HCT116 (cell line): ENCODE measurements at regions not wholly inside any gene's neighbourhood (a gene's known extent, or its start where the extent isn't known, plus 50 kb on each side); places are given as distances from the start of the nearest gene placed in this dataset.

Experiments
- ATAC-seq: fragments of 200-7000 bp; cut with Tn5 transposase; 2 replicates; pipeline ENCODE4 v1.9.1; 2020; ENCODE audit warnings: mild to moderate bottlenecking, moderate library complexity
- BruUV-seq: library from RNA; stranded (reverse); fragments of 400-500 nt; replicated peaks from 2 replicates; lab custom pipeline; 2021; lab: Mats Ljungman, UMichigan
- CTCF ChIA-PET: fragments of 300-600 bp; sonication (Branson Sonifier 250); formaldehyde crosslinking; loops from one replicate; lab custom pipeline; 2021; ENCODE audit warnings: antibody characterized with exemption; lab: Charles Lee
- POLR2A ChIA-PET: fragments of 300-600, 350-600 bp; sonication (Branson Sonifier 250); formaldehyde crosslinking; loops from one replicate; lab custom pipeline; 2021; ENCODE audit warnings: antibody characterized with exemption; lab: Charles Lee
- RAD21 ChIA-PET, 2 experiments: fragments of 300-600 bp; sonication (Branson Sonifier 250); formaldehyde crosslinking; loops; one replicate each; lab custom pipeline; 2023; ENCODE audit warnings: low total read pairs in 2 of 2; ENCODE audit not compliant: uncharacterized antibody in 2 of 2, unreplicated experiment in 2 of 2, low non-redundant PET in 1 of 2; lab: Charles Lee
- DNase-seq: peaks from one replicate; pipeline ENCODE4 v3.0.0-alpha.2; 2010; ENCODE audit warnings: low read depth, low spot score
- H2AFZ ChIP-seq: fragments of 200-600 bp; shearing (Covaris generic), sonication (generic); 2 replicates; pipeline ENCODE4 v1.6.1; 2017; ENCODE audit warnings: low read depth, mixed run types, mixed read lengths, antibody characterized with exemption, low read length; ENCODE audit not compliant: poor library complexity, severe bottlenecking
- H3K27ac ChIP-seq: 2 replicates; pipeline ENCODE4 v1.5.1; 2012; ENCODE audit warnings: low read depth, low read length
- H3K27me3 ChIP-seq: fragments of 200-600 bp; sonication (generic); 2 replicates; pipeline ENCODE4 v1.6.1; 2016; ENCODE audit warnings: mixed run types, low read length, mixed read lengths; ENCODE audit not compliant: insufficient read depth
- H3K36me3 ChIP-seq, 2 experiments: fragments of 200-500 bp in 1 of 2; fragments of 200-600 bp in 1 of 2; sonication (Bioruptor generic) in 1 of 2; sonication (generic) in 1 of 2; 2 replicates each; pipeline versions ENCODE4 v1.5.1 to v1.6.1; 2014 to 2016; ENCODE audit warnings: low read length in 2 of 2, inconsistent platforms in 1 of 2, mixed read lengths in 1 of 2, mixed run types in 1 of 2; ENCODE audit not compliant: insufficient read depth in 2 of 2, control insufficient read depth in 1 of 2
- H3K4me1 ChIP-seq, 2 experiments: fragments of 200-600 bp in 1 of 2; sonication (generic) in 1 of 2; 2 replicates each; pipeline versions ENCODE4 v1.5.1 to v1.6.1; 2012 to 2017; ENCODE audit warnings: low read length in 2 of 2, inconsistent platforms in 1 of 2, mild to moderate bottlenecking in 1 of 2, mixed read lengths in 1 of 2, mixed run types in 1 of 2, moderate library complexity in 1 of 2; ENCODE audit not compliant: insufficient read depth in 2 of 2, control insufficient read depth in 1 of 2
- H3K4me2 ChIP-seq: fragments of 200-600 bp; sonication (generic); 2 replicates; pipeline ENCODE4 v1.6.1; 2017; ENCODE audit warnings: mixed run types, low read length, mixed read lengths
- H3K4me3 ChIP-seq, 2 experiments: fragments of 200-600 bp in 1 of 2; sonication (generic) in 1 of 2; replicated peaks in 1 of 2; 2 replicates each; pipeline ENCODE4 v1.5.1; 2011 to 2016; ENCODE audit warnings: low read length in 2 of 2, control low read depth in 1 of 2, low read depth in 1 of 2, mild to moderate bottlenecking in 1 of 2, mixed read lengths in 1 of 2, mixed run types in 1 of 2
- H3K79me2 ChIP-seq: fragments of 200-600 bp; sonication (generic); 2 replicates; pipeline ENCODE4 v1.6.1; 2017; ENCODE audit warnings: mild to moderate bottlenecking, mixed run types, low read length, moderate library complexity, mixed read lengths; ENCODE audit not compliant: insufficient read depth
- H3K9ac ChIP-seq: fragments of 200-600 bp; sonication (generic); 2 replicates; pipeline ENCODE4 v1.6.1; 2016; ENCODE audit warnings: low read length, mixed read lengths
- H3K9me2 ChIP-seq: fragments of 200-600 bp; sonication (generic), shearing (Covaris generic); 2 replicates; pipeline ENCODE4 v1.6.1; 2017; ENCODE audit warnings: mixed run types, mild to moderate bottlenecking, moderate library complexity; ENCODE audit not compliant: insufficient read depth
- H3K9me3 ChIP-seq, 2 experiments: fragments of 200-500 bp in 1 of 2; fragments of 200-600 bp in 1 of 2; sonication (Bioruptor generic) in 1 of 2; sonication (generic) in 1 of 2; 2 replicates each; pipeline ENCODE4 v1.6.1; 2014 to 2017; ENCODE audit warnings: low read length in 2 of 2, mixed read lengths in 2 of 2, inconsistent platforms in 1 of 2, low read depth in 1 of 2, mild to moderate bottlenecking in 1 of 2, mixed run types in 1 of 2, moderate library complexity in 1 of 2; ENCODE audit not compliant: control insufficient read depth in 1 of 2, insufficient read depth in 1 of 2
- H4K20me1 ChIP-seq: fragments of 200-600 bp; sonication (generic), shearing (Covaris generic); 2 replicates; pipeline ENCODE4 v1.6.1; 2017; ENCODE audit warnings: mixed run types, mild to moderate bottlenecking, moderate library complexity; ENCODE audit not compliant: insufficient read depth
- ATF3 ChIP-seq: IDR thresholded peaks from 2 replicates; pipeline ENCODE4 v1.6.1; 2012
- CEBPB ChIP-seq: IDR thresholded peaks from 2 replicates; pipeline ENCODE4 v1.6.1; 2012; ENCODE audit warnings: low read depth
- EGR1 ChIP-seq: IDR thresholded peaks from 2 replicates; pipeline ENCODE4 v1.6.1; 2012; ENCODE audit warnings: low read depth
- EZH2 ChIP-seq: fragments of 200-600 bp; sonication (generic); IDR thresholded peaks from 2 replicates; pipeline ENCODE4 v1.6.1; 2017; ENCODE audit warnings: antibody characterized with exemption, mixed run types
- FOSL1 ChIP-seq: IDR thresholded peaks from 2 replicates; pipeline ENCODE4 v1.6.1; 2012; ENCODE audit warnings: low read depth
- MAX ChIP-seq: IDR thresholded peaks from 2 replicates; pipeline ENCODE4 v1.6.1; 2012
- REST ChIP-seq: IDR thresholded peaks from 2 replicates; pipeline ENCODE4 v1.6.1; 2012; ENCODE audit warnings: low read depth
- SIN3A ChIP-seq: IDR thresholded peaks from 2 replicates; pipeline ENCODE4 v1.6.1; 2012; ENCODE audit warnings: low read depth
- TCF7L2 ChIP-seq: IDR thresholded peaks from 2 replicates; pipeline ENCODE4 v1.7.0; 2011; ENCODE audit warnings: borderline replicate concordance, inconsistent platforms; ENCODE audit not compliant: insufficient read depth, insufficient read length; ENCODE audit errors: extremely low read depth
- YY1 ChIP-seq: IDR thresholded peaks from 2 replicates; pipeline ENCODE4 v1.6.1; 2011; ENCODE audit warnings: low read length, low read depth, moderate library complexity, mild to moderate bottlenecking; ENCODE audit not compliant: insufficient replicate concordance; ENCODE audit errors: extremely low read depth
- ZFX ChIP-seq: fragments of 450-650 bp; IDR thresholded peaks from 2 replicates; pipeline ENCODE4 v1.6.1; 2017
- ZNF274 ChIP-seq: fragments of 200-500 bp; sonication (Bioruptor generic); IDR thresholded peaks from 2 replicates; pipeline ENCODE4 v1.6.1; 2014; ENCODE audit warnings: mild to moderate bottlenecking, low read depth, low read length, inconsistent platforms
- intact Hi-C: fragments of 100-400 bp; cut with micrococcal nuclease; formaldehyde crosslinking; loops from 2 replicates; pipeline ENCODE4 v1.10.0; 2022
- TF ChIP-seq, protein P1 (sequence below): IDR thresholded peaks from 2 replicates; pipeline ENCODE4 v1.6.1; 2011; ENCODE audit warnings: mild to moderate bottlenecking, low read length, moderate library complexity; ENCODE audit not compliant: insufficient replicate concordance; ENCODE audit errors: extremely low read depth

DNA sequence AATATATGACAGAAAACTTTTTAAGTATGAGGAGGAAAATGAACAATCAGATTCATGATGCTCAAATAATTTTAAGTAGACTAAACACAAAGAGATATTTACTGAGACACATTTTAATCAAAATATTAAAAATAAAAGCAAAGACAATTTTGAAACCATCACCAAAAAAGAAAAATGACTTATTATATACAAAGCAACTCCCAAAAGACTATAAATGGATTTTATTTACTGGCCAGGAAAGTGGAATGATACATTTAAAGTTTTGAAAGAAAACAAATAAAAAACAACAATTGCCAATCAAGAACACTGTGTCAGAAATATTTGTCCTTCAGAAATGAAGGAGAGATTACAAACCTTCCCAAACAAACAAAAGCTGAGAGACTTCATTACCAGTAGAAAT lies 968.5 kb upstream of the CELF4 start:
- Histone ChIP-seq H2AFZ (no peak overlapping the region), H3K4me3 (no peak overlapping the region), H3K4me1 (no peaks in the 10 kb centered on the region), H3K4me2 (no peak overlapping the region), H3K9me2 (no peaks in the 10 kb centered on the region), H3K27ac (no peak overlapping the region), H3K79me2 (no peaks in the 10 kb centered on the region), H3K36me3 (no peaks in the 10 kb centered on the region), H3K27me3 (no peaks in the 10 kb centered on the region), H4K20me1 (no peaks in the 10 kb centered on the region), H3K9ac (no peak overlapping the region), H3K9me3 (peaks cover 6 to 8% of the 10 kb centered on the region in 2 experiments; a peak in 2 of 4 replicates)
- TF ChIP-seq SIN3A (no peak), TCF7L2 (no peak), REST (no peak), MAX (no peak), ATF3 (no peak), FOSL1 (no peak), ZNF274 (no peak), YY1 (no peak), CEBPB (no peak), ZFX (no peak), EZH2 (no peak), EGR1 (no peak)
- TF ChIP-seq, protein P1, sequence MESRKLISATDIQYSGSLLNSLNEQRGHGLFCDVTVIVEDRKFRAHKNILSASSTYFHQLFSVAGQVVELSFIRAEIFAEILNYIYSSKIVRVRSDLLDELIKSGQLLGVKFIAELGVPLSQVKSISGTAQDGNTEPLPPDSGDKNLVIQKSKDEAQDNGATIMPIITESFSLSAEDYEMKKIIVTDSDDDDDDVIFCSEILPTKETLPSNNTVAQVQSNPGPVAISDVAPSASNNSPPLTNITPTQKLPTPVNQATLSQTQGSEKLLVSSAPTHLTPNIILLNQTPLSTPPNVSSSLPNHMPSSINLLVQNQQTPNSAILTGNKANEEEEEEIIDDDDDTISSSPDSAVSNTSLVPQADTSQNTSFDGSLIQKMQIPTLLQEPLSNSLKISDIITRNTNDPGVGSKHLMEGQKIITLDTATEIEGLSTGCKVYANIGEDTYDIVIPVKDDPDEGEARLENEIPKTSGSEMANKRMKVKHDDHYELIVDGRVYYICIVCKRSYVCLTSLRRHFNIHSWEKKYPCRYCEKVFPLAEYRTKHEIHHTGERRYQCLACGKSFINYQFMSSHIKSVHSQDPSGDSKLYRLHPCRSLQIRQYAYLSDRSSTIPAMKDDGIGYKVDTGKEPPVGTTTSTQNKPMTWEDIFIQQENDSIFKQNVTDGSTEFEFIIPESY: no peak
- ATAC-seq (no peak), DNase-seq (no peak)
- ChIA-PET POLR2A (no interaction called here), CTCF (no interaction called here), RAD21 (no interaction called here)
- intact Hi-C loops: no loop called here
- BruUV-seq: no TSS peak
